ENCODE measurements at regions not wholly inside any gene's neighbourhood (a gene's known extent, or its start where the extent isn't known, plus 50 kb on each side); places are given as distances from the start of the nearest gene placed in this dataset.
"Not testable (repeated sequence)": the region's sequence is repeated elsewhere in the genome, so short reads cannot be mapped to it uniquely, and the experiment has no call there.

GRCh38 chr20:12084482-12084881 lies 166.8 kb downstream of the BTBD3 start:
- TF ChIP-seq CTCF (IDR thresholded peaks at IDR 0.05) (no peak), POLR2A (IDR thresholded peaks at IDR 0.05) (no peak)
- DNase-seq: no peak
- no peak for ATAC-seq
- no peaks in the 10 kb centered on the region for H3K36me3 ChIP-seq (replicated peaks in 1 of 2; ENCODE audit: insufficient read depth in 1 of 2, low read depth in 2 of 2)
- no peak overlapping the region for H3K4me3 ChIP-seq
- no peaks in the 10 kb centered on the region for H3K9me3 ChIP-seq
- intact Hi-C loops (cut with DNase I): no loop called here
- H3K4me1 ChIP-seq: no peaks in the 10 kb centered on the region
- no peaks in the 10 kb centered on the region for H3K27me3 ChIP-seq
- WGBS, 2 donors: 81 to 85% methylated on average over 2 of the region's 2 CpGs
- no peak overlapping the region for H3K27ac ChIP-seq

- TF ChIP-seq POLR2A (IDR thresholded peaks at IDR 0.05) (no peak), CTCF (IDR thresholded peaks at IDR 0.05) (no peak)
- DNase-seq: no peak
- no peaks in the 10 kb centered on the region for H3K27me3 ChIP-seq
- no peak overlapping the region for H3K27ac ChIP-seq
- no peaks in the 10 kb centered on the region for H3K4me1 ChIP-seq
- no peak overlapping the region for H3K4me3 ChIP-seq
- ATAC-seq: no peak
- no peaks in the 10 kb centered on the region for H3K36me3 ChIP-seq (replicated peaks in 1 of 2; ENCODE audit: insufficient read depth in 1 of 2, low read depth in 2 of 2)
- 57 to 58% methylated on average over 1 of the region's 1 CpG for WGBS, 2 donors
- no peaks in the 10 kb centered on the region for H3K9me3 ChIP-seq
- intact Hi-C loops (cut with DNase I): no loop called here
These were observed 168.7 kb downstream of the BTBD3 start for GRCh38 chr20:12086359-12086758.

- H3K9me3 ChIP-seq: no peaks in the 10 kb centered on the region
- H3K4me3 ChIP-seq: no peak overlapping the region
- 64 to 70% methylated on average over 1 of the region's 1 CpG for WGBS, 2 donors
- H3K27me3 ChIP-seq: no peaks in the 10 kb centered on the region
- no peak for ATAC-seq
- H3K4me1 ChIP-seq: peaks cover 27% of the 10 kb centered on the region
- no peaks in the 10 kb centered on the region for H3K36me3 ChIP-seq (replicated peaks in 1 of 2; ENCODE audit: insufficient read depth in 1 of 2, low read depth in 2 of 2)
- intact Hi-C loops (cut with DNase I): no loop called here
- DNase-seq: no peak
- TF ChIP-seq CTCF (IDR thresholded peaks at IDR 0.05): no peak
- no peak for TF ChIP-seq POLR2A (IDR thresholded peaks at IDR 0.05)
- no peak overlapping the region for H3K27ac ChIP-seq
These were observed 173.2 kb downstream of the BTBD3 start for GRCh38 chr20:12090920-12091319.

- peak overlapping the region; percentile 66 to 88 (median 85) for H3K27ac ChIP-seq
- H3K27me3 ChIP-seq: no peaks in the 10 kb centered on the region
- intact Hi-C loops (cut with DNase I): no loop called here
- no peak overlapping the region for H3K4me3 ChIP-seq
- H3K36me3 ChIP-seq (replicated peaks in 1 of 2; ENCODE audit: insufficient read depth in 1 of 2, low read depth in 2 of 2): no peaks in the 10 kb centered on the region
- DNase-seq (peak; percentile 84 to 92 (median 88)), ATAC-seq (peak; percentile 95)
- 50 to 65% methylated on average over 10 of the region's 10 CpGs for WGBS, 2 donors
- H3K4me1 ChIP-seq: peaks cover 27% of the 10 kb centered on the region
- no peaks in the 10 kb centered on the region for H3K9me3 ChIP-seq
- peak in 2 of 3 donors; percentile 40 to 44 for TF ChIP-seq POLR2A (IDR thresholded peaks at IDR 0.05)
- no peak for TF ChIP-seq CTCF (IDR thresholded peaks at IDR 0.05)
These were observed 175.5 kb downstream of the BTBD3 start for GRCh38 chr20:12093057-12093796.

- Histone ChIP-seq H3K27ac (peak overlapping the region; percentile 66 to 88 (median 85)), H3K4me1 (peaks cover 27% of the 10 kb centered on the region)
- H3K27me3 ChIP-seq; H3K9me3 ChIP-seq; H3K36me3 ChIP-seq (replicated peaks in 1 of 2; ENCODE audit: insufficient read depth in 1 of 2, low read depth in 2 of 2); H3K4me3 ChIP-seq; intact Hi-C loops (cut with DNase I): not testable (repeated sequence)
- ATAC-seq (peak; percentile 77), DNase-seq (peak; percentile 44 to 69 (median 60))
- 19 to 44% methylated on average over 3 of the region's 3 CpGs for WGBS, 2 donors
- peak in 1 of 3 donors; percentile 37 for TF ChIP-seq POLR2A (IDR thresholded peaks at IDR 0.05)
These were observed 176.1 kb downstream of the BTBD3 start for GRCh38 chr20:12093797-12094190.

Measured in body of pancreas (tissue), 4 donors.